Spleen (tissue), 11 donors: ENCODE measurements at regions not wholly inside any gene's neighbourhood (a gene's known extent, or its start where the extent isn't known, plus 50 kb on each side); places are given as distances from the start of the nearest gene placed in this dataset.

Experiments used
- DNase-seq: peaks from one replicate; pipeline ENCODE4 v3.0.0-alpha.2; 2020
- H3K27ac ChIP-seq, 8 donors: fragments of 200-600 bp; sonication (generic) in 7 of 8; 1 replicate in 4 of 8; 2 replicates in 4 of 8; pipeline versions ENCODE4 v1.5.0 to v1.8.0; 2016 to 2021; ENCODE audit warnings: inconsistent platforms in 4 of 8, mild to moderate bottlenecking in 4 of 8, moderate library complexity in 1 of 8
- H3K27me3 ChIP-seq, 7 donors: fragments of 200-600 bp; sonication (generic) in 6 of 7; replicated peaks in 1 of 7; 1 replicate in 4 of 7; 2 replicates in 3 of 7; pipeline versions ENCODE4 v1.5.0 to v1.8.0; 2016 to 2021; ENCODE audit warnings: inconsistent platforms in 3 of 7, mild to moderate bottlenecking in 1 of 7
- H3K36me3 ChIP-seq, 6 donors: fragments of 200-600 bp; sonication (generic) in 5 of 6; 1 replicate in 4 of 6; 2 replicates in 2 of 6; pipeline versions ENCODE4 v1.5.0 to v1.8.0; 2016 to 2021; ENCODE audit warnings: inconsistent platforms in 2 of 6
- H3K4me1 ChIP-seq, 6 donors: fragments of 200-600 bp; sonication (generic) in 5 of 6; 1 replicate in 3 of 6; 2 replicates in 3 of 6; pipeline versions ENCODE4 v1.5.0 to v1.8.0; 2016 to 2021; ENCODE audit warnings: inconsistent platforms in 3 of 6
- H3K4me3 ChIP-seq, 8 donors: fragments of 200-600 bp; sonication (generic) in 7 of 8; 1 replicate in 4 of 8; 2 replicates in 4 of 8; pipeline versions ENCODE4 v1.5.0 to v1.8.0; 2016 to 2021; ENCODE audit warnings: inconsistent platforms in 4 of 8, mild to moderate bottlenecking in 4 of 8, moderate library complexity in 2 of 8
- H3K9me3 ChIP-seq, 8 donors: fragments of 200-600 bp; sonication (generic) in 7 of 8; 1 replicate in 4 of 8; 2 replicates in 4 of 8; pipeline versions ENCODE4 v1.5.0 to v1.8.0; 2016 to 2021; ENCODE audit warnings: inconsistent platforms in 4 of 8
- POLR2A ChIP-seq, 3 donors: fragments of 450-650 bp; IDR thresholded peaks; one replicate each; pipeline ENCODE4 v1.5.1; 2017; ENCODE audit warnings: antibody characterized with exemption in 3 of 3, mild to moderate bottlenecking in 1 of 3
- POLR2AphosphoS5 ChIP-seq, 3 donors: sonication (generic); formaldehyde crosslinking; IDR thresholded peaks; one replicate each; pipeline ENCODE4 v1.5.1; 2017; ENCODE audit warnings: antibody characterized with exemption in 3 of 3
- WGBS, 5 donors: extraction: QIAGEN DNeasy Blood & Tissue Kit in 3 of 5; methylation state at CpG; one replicate each; pipeline versions ENCODE4 v1.1.5 to v1.1.7; 2013 to 2018; 5-methylcytosine and 5-hydroxymethylcytosine counted together
- intact Hi-C: fragments of 100-400 bp; cut with DNase I; formaldehyde crosslinking; loops from one replicate; pipeline ENCODE4 v1.15.0; 2023; ENCODE audit warnings: low total_unique reads
- TF ChIP-seq, protein P1 (sequence below), 11 experiments: fragments of 200-600 bp in 7 of 11; fragments of 450-650 bp in 4 of 11; sonication (generic) in 4 of 11; IDR thresholded peaks in 8 of 11; conservative IDR thresholded peaks in 3 of 11; 1 replicate in 7 of 11; 2 replicates in 4 of 11; pipeline versions ENCODE4 v1.4.0 to v1.8.0; 2016 to 2021; ENCODE audit warnings: antibody characterized with exemption in 11 of 11, inconsistent platforms in 4 of 11, mild to moderate bottlenecking in 1 of 11
- donor health status: healthy with polysubstance abuse.
- donor health status: DM: no; HTN: no; CAD: no; lungs with moderate emphysema.
- donor health status: DM: no; HTN: no; CAD: no.
- donor health status: Bipolar disorder and iron deficiency.
- donor health status: healthy.
- donor health status: DM: no; HTN: no; CAD: no.
- donor health status: DM: yes; HTN: yes; CAD: no.

DNA sequence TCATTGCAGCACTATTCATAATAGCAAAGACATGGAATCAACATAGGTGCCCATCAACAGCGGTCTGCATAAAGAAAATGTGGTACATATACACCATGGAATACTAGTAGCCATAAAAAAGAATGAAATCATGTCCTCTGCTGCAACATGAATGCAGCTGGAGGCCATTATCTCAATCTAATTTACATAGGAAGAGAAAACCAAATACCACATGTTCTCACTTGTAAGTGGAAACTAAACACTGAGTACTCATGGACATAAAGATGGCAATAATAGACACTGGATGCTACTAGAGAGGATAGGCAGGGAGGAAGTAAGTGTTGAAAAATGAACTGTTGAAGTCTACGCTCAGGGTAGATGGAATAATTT, 203.9 kb upstream of the CDH9 start:
- H3K4me1 ChIP-seq = no peaks in the 10 kb centered on the region
- no peak for DNase-seq
- H3K27ac ChIP-seq = no peak overlapping the region
- no peaks in the 10 kb centered on the region for H3K27me3 ChIP-seq
- peaks cover 0 to 20% (median 2%) of the 10 kb centered on the region in 8 donors for H3K9me3 ChIP-seq
- 71 to 92% (median 85%) methylated on average over 2 of the region's 2 CpGs for WGBS, 5 donors
- no peaks in the 10 kb centered on the region for H3K36me3 ChIP-seq
- H3K4me3 ChIP-seq = no peak overlapping the region
- TF ChIP-seq, protein P1, sequence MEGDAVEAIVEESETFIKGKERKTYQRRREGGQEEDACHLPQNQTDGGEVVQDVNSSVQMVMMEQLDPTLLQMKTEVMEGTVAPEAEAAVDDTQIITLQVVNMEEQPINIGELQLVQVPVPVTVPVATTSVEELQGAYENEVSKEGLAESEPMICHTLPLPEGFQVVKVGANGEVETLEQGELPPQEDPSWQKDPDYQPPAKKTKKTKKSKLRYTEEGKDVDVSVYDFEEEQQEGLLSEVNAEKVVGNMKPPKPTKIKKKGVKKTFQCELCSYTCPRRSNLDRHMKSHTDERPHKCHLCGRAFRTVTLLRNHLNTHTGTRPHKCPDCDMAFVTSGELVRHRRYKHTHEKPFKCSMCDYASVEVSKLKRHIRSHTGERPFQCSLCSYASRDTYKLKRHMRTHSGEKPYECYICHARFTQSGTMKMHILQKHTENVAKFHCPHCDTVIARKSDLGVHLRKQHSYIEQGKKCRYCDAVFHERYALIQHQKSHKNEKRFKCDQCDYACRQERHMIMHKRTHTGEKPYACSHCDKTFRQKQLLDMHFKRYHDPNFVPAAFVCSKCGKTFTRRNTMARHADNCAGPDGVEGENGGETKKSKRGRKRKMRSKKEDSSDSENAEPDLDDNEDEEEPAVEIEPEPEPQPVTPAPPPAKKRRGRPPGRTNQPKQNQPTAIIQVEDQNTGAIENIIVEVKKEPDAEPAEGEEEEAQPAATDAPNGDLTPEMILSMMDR (IDR thresholded peaks at IDR 0.05 in 8 of 11, conservative IDR thresholded peaks at IDR 0.05 in 3 of 11) = no peak
- TF ChIP-seq POLR2AphosphoS5 (IDR thresholded peaks at IDR 0.05) = no peak
- no peak for TF ChIP-seq POLR2A (IDR thresholded peaks at IDR 0.05)
- intact Hi-C loops = no loop called here

DNA sequence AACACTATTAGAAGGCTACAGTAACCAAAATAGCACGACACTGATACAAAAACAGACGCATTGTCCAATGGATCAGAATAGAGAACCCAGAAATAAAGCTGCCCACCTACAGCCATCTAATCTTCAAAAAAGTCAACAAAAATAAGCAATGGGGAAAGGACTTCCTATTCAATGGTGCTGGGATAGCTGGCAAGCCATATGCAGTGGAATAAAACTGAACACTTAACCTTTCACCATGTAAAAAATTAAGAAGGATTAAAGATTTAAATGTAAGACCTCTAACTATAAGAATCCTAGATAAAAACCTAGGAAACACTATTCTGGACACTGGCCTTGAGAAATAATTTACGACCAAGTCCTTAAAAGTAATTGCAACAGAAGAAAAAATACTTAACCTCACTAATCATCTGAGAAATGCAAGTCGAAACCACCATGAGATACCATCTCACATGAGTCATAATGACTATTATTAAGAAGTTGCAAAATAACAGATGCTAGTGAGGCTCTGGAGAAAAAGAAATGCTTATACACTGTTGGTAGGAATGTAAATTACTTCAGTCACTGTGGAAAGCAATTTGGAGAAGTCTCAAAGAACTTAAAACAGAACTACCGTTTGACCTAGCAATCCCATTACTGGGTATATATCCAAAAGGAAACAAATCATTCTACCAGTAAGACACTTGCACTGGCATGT, 203.3 kb upstream of the CDH9 start:
- TF ChIP-seq POLR2A (IDR thresholded peaks at IDR 0.05) (no peak), POLR2AphosphoS5 (IDR thresholded peaks at IDR 0.05) (no peak)
- TF ChIP-seq, protein P1 (IDR thresholded peaks at IDR 0.05 in 8 of 11, conservative IDR thresholded peaks at IDR 0.05 in 3 of 11) = no peak
- no peaks in the 10 kb centered on the region for H3K4me1 ChIP-seq
- intact Hi-C loops = no loop called here
- H3K4me3 ChIP-seq = no peak overlapping the region
- H3K27me3 ChIP-seq = no peaks in the 10 kb centered on the region
- WGBS, 5 donors = 47 to 69% (median 51%) methylated on average over 5 of the region's 5 CpGs
- H3K9me3 ChIP-seq = peaks cover 0 to 21% (median 2%) of the 10 kb centered on the region in 8 donors
- DNase-seq = no peak
- H3K27ac ChIP-seq = no peak overlapping the region
- no peaks in the 10 kb centered on the region for H3K36me3 ChIP-seq

DNA sequence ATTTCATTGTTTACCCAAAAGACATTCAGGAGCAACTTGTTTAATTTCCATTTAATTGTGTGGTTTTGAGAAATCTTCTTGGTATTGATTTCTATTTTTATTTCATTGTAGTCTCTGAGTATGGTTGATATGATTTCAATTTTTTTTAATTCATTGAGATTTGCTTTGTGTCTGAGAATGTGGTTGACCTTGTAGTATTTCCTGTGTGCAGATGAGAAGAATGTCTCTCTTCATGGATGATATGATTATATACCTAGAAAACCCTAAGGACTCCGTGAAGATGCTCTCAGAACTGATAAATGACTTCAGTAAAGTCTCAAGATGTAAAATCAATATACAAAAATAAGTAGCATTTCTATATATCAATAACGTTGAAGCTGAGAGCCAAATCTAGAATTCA, 202.4 kb upstream of the CDH9 start:
- Histone ChIP-seq H3K27me3 (no peaks in the 10 kb centered on the region), H3K4me3 (no peak overlapping the region), H3K27ac (no peak overlapping the region), H3K4me1 (no peaks in the 10 kb centered on the region), H3K36me3 (no peaks in the 10 kb centered on the region), H3K9me3 (peaks cover 0 to 21% (median 2%) of the 10 kb centered on the region in 8 donors)
- TF ChIP-seq, protein P1 (IDR thresholded peaks at IDR 0.05 in 8 of 11, conservative IDR thresholded peaks at IDR 0.05 in 3 of 11) = no peak
- TF ChIP-seq POLR2AphosphoS5 (IDR thresholded peaks at IDR 0.05) = no peak
- no peak for TF ChIP-seq POLR2A (IDR thresholded peaks at IDR 0.05)
- intact Hi-C loops = no loop called here
- DNase-seq = no peak
- WGBS, 5 donors = 59 to 79% (median 67%) methylated on average over 2 of the region's 2 CpGs

GRCh38 chr5:27234916-27235315, 196.5 kb upstream of the CDH9 start:
- H3K4me1 ChIP-seq = no peaks in the 10 kb centered on the region
- 67 to 80% (median 72%) methylated on average over 2 of the region's 2 CpGs for WGBS, 5 donors
- H3K27ac ChIP-seq = no peak overlapping the region
- TF ChIP-seq POLR2AphosphoS5 (IDR thresholded peaks at IDR 0.05) = no peak
- TF ChIP-seq POLR2A (IDR thresholded peaks at IDR 0.05) = no peak
- TF ChIP-seq, protein P1 (IDR thresholded peaks at IDR 0.05 in 8 of 11, conservative IDR thresholded peaks at IDR 0.05 in 3 of 11) = no peak
- H3K4me3 ChIP-seq = no peak overlapping the region
- peaks cover 0 to 16% (median 3%) of the 10 kb centered on the region in 8 donors for H3K9me3 ChIP-seq
- H3K27me3 ChIP-seq = no peaks in the 10 kb centered on the region
- intact Hi-C loops = no loop called here
- no peaks in the 10 kb centered on the region for H3K36me3 ChIP-seq
- DNase-seq = no peak
